IPS DF 6.9 (cell line): ENCODE measurements at regions not wholly inside any gene's neighbourhood (a gene's known extent, or its start where the extent isn't known, plus 50 kb on each side); places are given as distances from the start of the nearest gene placed in this dataset.

Experiments used
- DNase-seq: peaks from one replicate; pipeline ENCODE4 v3.0.0-alpha.2; 2013; ENCODE audit warnings: low read depth, low spot score
- H3K27ac ChIP-seq: one replicate; pipeline ENCODE4 v1.5.1; 2013; ENCODE audit warnings: low read length, control low read depth
- H3K27me3 ChIP-seq: 2 replicates; pipeline ENCODE4 v1.6.1; 2013; ENCODE audit warnings: mild to moderate bottlenecking, low read length; ENCODE audit not compliant: control insufficient read depth, insufficient read depth
- H3K36me3 ChIP-seq: 2 replicates; pipeline ENCODE4 v1.6.1; 2013; ENCODE audit warnings: low read length; ENCODE audit not compliant: control insufficient read depth, insufficient read depth
- H3K4me1 ChIP-seq: 2 replicates; pipeline ENCODE4 v1.6.1; 2013; ENCODE audit warnings: low read length; ENCODE audit not compliant: control insufficient read depth, insufficient read depth
- H3K4me3 ChIP-seq: 2 replicates; pipeline ENCODE4 v1.5.1; 2013; ENCODE audit warnings: mild to moderate bottlenecking, low read length
- H3K9me3 ChIP-seq: 2 replicates; pipeline ENCODE4 v1.6.1; 2013; ENCODE audit warnings: low read length, inconsistent platforms; ENCODE audit not compliant: control insufficient read depth, insufficient read depth
- WGBS: extraction: QIAGEN DNeasy Blood & Tissue Kit; methylation state at CpG from one replicate; pipeline ENCODE4 v1.1.7; 2013; ENCODE audit warnings: mixed read lengths, missing lambda C conversion rate; ENCODE audit not compliant: insufficient read length, insufficient coverage; 5-methylcytosine and 5-hydroxymethylcytosine counted together

DNA sequence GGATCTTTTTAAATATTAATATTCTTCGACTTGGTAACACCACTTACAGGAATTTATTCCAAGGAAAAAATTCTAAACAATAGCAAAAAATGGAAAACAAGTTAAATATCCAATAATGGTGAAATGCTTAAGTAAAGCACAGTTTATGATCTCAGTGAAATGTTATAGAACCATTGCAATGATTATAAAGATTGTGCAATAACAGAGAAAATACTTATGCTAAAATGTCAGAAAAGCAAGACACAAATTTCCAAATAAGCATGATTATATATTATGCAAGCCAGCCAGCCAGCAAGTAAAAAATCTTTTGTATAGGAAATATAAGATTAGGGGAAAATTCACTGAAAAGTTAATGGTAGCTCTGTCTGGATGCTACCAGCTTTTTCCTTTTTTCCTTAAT lies 102.7 kb upstream of the EFNA5 start:
- no CpG with 5 or more reads among the region's 1 CpG for WGBS
- Histone ChIP-seq H3K4me3 (no peak overlapping the region), H3K27me3 (no peaks in the 10 kb centered on the region), H3K4me1 (peaks cover 5% of the 10 kb centered on the region; the same call in 1 of the 2 replicates), H3K36me3 (no peaks in the 10 kb centered on the region), H3K9me3 (no peaks in the 10 kb centered on the region), H3K27ac (no peak overlapping the region)
- no peak for DNase-seq

DNA sequence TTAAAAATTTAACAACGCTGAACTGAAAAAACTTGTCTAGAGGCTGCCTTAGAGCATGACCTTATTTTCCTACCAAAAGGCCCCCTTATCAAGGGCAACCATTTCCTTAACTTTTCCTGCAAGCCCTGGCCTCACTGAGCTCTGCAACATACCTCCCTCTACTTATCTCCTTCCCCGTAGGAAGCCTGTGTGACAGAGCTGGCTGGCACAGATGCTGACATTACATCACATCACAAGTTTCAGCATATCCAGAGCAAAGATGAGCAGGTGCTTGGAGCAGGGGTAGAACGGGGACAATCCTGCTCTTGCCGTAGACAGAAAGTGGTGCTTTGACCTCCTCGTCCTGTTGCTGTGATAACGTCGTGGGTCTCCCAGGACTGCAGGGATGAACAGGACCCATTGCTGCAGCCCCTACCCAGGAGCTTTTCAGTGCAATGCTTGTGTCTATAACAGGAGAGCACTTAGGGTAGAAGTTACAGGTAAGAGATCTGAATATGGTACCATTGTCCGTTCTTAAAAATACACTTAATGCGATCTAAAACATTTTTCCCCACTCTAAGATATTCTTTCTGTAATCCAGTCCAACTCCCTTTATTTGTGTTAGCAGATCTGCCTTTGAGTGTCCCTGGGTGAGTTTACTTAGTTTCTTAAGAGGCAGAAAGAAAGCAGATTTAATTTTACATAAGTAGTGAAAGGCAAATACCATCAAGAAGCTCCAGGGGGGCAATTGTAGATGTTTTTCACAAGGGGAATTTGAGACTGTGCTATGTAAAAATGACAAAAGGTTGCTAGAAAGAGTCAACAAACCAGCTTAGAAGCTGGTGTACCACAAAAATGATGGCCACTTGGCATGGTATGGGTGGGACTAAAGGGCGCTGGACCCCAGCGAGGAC lies 101.9 kb upstream of the EFNA5 start:
- Histone ChIP-seq H3K36me3 (no peaks in the 10 kb centered on the region), H3K4me1 (peaks cover 5% of the 10 kb centered on the region; the same call in 1 of the 2 replicates), H3K9me3 (no peaks in the 10 kb centered on the region), H3K27ac (no peak overlapping the region), H3K27me3 (no peaks in the 10 kb centered on the region), H3K4me3 (no peak overlapping the region)
- DNase-seq = no peak
- WGBS = no CpG with 5 or more reads among the region's 11 CpGs

GRCh38 chr5:107771926-107772325 lies 101.2 kb upstream of the EFNA5 start:
- Histone ChIP-seq H3K4me3 (no peak overlapping the region), H3K9me3 (no peaks in the 10 kb centered on the region), H3K4me1 (peaks cover 5% of the 10 kb centered on the region; the same call in 1 of the 2 replicates), H3K27me3 (no peaks in the 10 kb centered on the region), H3K27ac (no peak overlapping the region), H3K36me3 (no peaks in the 10 kb centered on the region)
- no peak for DNase-seq

- no peak for DNase-seq
- Histone ChIP-seq H3K9me3 (no peaks in the 10 kb centered on the region), H3K4me3 (no peak overlapping the region), H3K36me3 (no peaks in the 10 kb centered on the region), H3K27ac (no peak overlapping the region), H3K27me3 (no peaks in the 10 kb centered on the region), H3K4me1 (peaks cover 5% of the 10 kb centered on the region; the same call in 1 of the 2 replicates)
- WGBS = no CpG with 5 or more reads among the region's 7 CpGs
Observed at GRCh38 chr5:107770051-107770450, 99.3 kb upstream of the EFNA5 start.

DNA sequence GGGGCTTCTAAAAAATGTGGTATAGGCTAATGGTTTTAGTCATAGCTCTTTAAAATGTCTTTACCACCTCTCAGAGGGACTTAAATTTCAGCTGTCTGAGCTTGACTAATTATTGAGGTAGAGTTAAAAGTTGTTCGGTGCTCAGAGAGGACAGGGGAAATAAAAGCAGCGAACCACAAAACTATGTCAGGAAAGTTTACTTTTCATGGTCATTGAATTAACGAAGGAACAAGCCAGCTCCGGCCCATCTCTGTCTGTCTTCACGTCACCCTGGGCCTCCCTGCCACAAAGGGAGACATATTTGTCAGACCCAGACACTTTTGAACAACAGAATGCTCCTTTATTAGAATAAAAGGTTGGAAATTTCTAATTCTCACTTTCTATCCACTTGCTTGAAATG lies 98.8 kb upstream of the EFNA5 start:
- no CpG with 5 or more reads among the region's 5 CpGs for WGBS
- H3K4me1 ChIP-seq = peaks cover 5% of the 10 kb centered on the region; the same call in 1 of the 2 replicates
- no peaks in the 10 kb centered on the region for H3K36me3 ChIP-seq
- H3K27ac ChIP-seq = no peak overlapping the region
- H3K9me3 ChIP-seq = no peaks in the 10 kb centered on the region
- DNase-seq = no peak
- no peaks in the 10 kb centered on the region for H3K27me3 ChIP-seq
- H3K4me3 ChIP-seq = no peak overlapping the region

GRCh38 chr5:107766972-107767371 lies 96.2 kb upstream of the EFNA5 start:
- Histone ChIP-seq H3K27ac (no peak overlapping the region), H3K9me3 (no peaks in the 10 kb centered on the region), H3K4me1 (no peaks in the 10 kb centered on the region), H3K36me3 (no peaks in the 10 kb centered on the region), H3K27me3 (no peaks in the 10 kb centered on the region), H3K4me3 (no peak overlapping the region)
- DNase-seq = no peak
- no CpG with 5 or more reads among the region's 3 CpGs for WGBS

DNA sequence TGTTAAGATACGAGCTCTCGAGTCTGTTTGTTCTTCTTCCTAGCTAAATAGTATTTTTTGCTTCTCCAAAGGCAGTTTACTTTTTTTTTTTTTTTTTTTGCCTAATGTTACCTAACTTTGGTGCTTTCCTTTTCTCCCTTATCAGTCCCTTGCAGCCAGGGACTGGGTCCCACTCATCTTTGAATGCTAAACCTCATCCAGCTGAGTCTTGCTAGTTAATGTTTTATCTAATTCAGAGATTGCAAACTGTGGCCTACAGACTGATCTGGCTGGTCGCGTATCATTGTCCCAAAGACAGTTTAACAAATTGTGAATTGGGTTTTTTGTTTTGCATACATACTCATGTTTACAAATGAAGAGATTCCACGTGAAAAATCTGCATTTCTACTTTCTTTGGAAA lies 95.7 kb upstream of the EFNA5 start:
- DNase-seq = no peak
- Histone ChIP-seq H3K4me3 (no peak overlapping the region), H3K36me3 (no peaks in the 10 kb centered on the region), H3K9me3 (no peaks in the 10 kb centered on the region), H3K4me1 (no peaks in the 10 kb centered on the region), H3K27me3 (no peaks in the 10 kb centered on the region), H3K27ac (no peak overlapping the region)
- no CpG with 5 or more reads among the region's 5 CpGs for WGBS

DNA sequence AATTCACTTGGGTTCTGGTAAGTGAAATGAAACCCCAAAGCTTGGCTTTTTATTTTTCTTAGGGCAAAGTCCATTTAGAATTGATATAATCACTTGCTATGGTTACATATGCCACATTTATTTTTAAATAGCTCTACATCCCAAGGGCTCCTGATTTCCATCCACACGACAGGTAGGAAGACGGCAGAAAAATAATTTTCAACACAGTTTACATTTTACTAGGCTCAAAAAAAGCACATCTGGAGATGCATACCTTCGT lies 95.0 kb upstream of the EFNA5 start:
- no peaks in the 10 kb centered on the region for H3K27me3 ChIP-seq
- no peaks in the 10 kb centered on the region for H3K9me3 ChIP-seq
- no peaks in the 10 kb centered on the region for H3K4me1 ChIP-seq
- H3K27ac ChIP-seq = no peak overlapping the region
- DNase-seq = no peak
- no peaks in the 10 kb centered on the region for H3K36me3 ChIP-seq
- no CpG with 5 or more reads among the region's 3 CpGs for WGBS
- no peak overlapping the region for H3K4me3 ChIP-seq

DNA sequence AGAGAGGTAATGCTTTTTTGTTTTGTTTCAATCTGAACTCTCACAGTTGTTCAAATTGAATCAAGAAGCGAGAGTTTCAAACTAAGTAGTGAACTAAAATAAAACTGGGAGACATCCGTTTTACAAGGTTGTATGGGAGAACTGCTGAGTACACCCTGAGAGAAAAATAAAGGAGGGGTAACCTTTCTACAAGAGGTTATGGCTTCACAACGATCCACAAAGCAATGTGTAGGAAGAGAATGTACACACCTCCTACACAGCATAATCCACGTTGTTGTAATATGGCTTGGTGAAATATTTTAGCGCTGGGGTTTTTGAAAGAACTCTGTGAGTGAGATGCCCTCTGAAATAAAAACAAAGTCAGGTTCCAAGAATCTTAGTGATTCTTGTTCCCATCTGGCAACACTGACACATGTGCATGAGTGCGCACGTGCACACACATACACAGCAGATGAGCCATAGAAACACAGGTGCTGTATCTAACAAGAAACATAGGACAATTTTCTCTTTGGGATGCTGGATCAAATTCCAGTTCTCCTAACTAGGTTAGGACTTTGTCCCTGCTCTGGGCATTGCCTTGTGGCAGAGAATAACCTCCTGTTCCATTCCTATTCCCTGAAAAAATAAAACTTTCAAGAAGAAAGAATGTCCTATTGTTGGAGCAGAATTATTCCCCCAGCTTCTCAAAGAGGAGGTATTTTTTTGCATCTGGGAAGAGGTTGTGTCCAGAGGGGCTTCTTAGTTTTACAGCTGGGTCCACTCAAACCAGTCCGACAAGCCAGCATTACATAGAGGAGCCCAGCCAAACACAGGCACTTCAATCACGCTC lies 94.5 kb upstream of the EFNA5 start:
- Histone ChIP-seq H3K4me1 (no peaks in the 10 kb centered on the region), H3K9me3 (no peaks in the 10 kb centered on the region), H3K27ac (no peak overlapping the region), H3K36me3 (no peaks in the 10 kb centered on the region), H3K27me3 (no peaks in the 10 kb centered on the region), H3K4me3 (no peak overlapping the region)
- WGBS = no CpG with 5 or more reads among the region's 9 CpGs
- no peak for DNase-seq

DNA sequence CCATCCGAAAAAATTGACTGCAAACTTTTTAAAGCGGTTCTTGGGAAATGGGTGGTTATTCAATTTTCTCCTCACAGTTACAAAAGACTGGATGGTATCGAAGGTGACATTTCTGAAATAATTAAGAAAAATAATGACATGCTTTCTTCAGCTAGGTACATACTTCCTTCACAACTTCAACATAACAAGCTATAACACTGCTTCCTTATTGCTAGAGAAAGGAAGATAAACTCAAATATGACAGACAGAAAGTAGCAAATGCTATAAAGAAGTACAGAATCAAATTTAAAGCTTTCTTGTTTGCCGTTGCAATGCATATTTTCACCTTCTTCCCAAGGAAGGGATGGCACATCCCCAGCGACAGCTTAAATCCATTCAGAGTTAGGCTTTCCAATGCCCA lies 93.5 kb upstream of the EFNA5 start:
- no CpG with 5 or more reads among the region's 5 CpGs for WGBS
- no peak overlapping the region for H3K27ac ChIP-seq
- no peaks in the 10 kb centered on the region for H3K27me3 ChIP-seq
- no peaks in the 10 kb centered on the region for H3K4me1 ChIP-seq
- no peak overlapping the region for H3K4me3 ChIP-seq
- H3K9me3 ChIP-seq = no peaks in the 10 kb centered on the region
- H3K36me3 ChIP-seq = no peaks in the 10 kb centered on the region
- no peak for DNase-seq
